A673 (cell line): ENCODE measurements at regions not wholly inside any gene's neighbourhood (a gene's known extent, or its start where the extent isn't known, plus 50 kb on each side); places are given as distances from the start of the nearest gene placed in this dataset.

Experiments
- BruUV-seq: library from RNA; stranded (reverse); fragments of 400-500 nt; replicated peaks from 2 replicates; lab custom pipeline; 2021; lab: Mats Ljungman, UMichigan
- CTCF ChIA-PET: fragments of 300-600 bp; sonication (Branson Sonifier 250); formaldehyde crosslinking; loops from one replicate; lab custom pipeline; 2022; ENCODE audit warnings: antibody characterized with exemption; lab: Charles Lee
- POLR2A ChIA-PET: fragments of 300-600 bp; sonication (Branson Sonifier 250); formaldehyde crosslinking; loops from one replicate; lab custom pipeline; 2022; ENCODE audit warnings: antibody characterized with exemption; ENCODE audit not compliant: low non-redundant PET; lab: Charles Lee
- DNase-seq: peaks from one replicate; pipeline ENCODE4 v3.0.0-alpha.2; 2015; ENCODE audit warnings: low spot score
- H3K27ac ChIP-seq: fragments of 200-600 bp; sonication (generic); 2 replicates; pipeline ENCODE4 v1.5.1; 2016; ENCODE audit warnings: mixed run types, low read depth, mild to moderate bottlenecking, mixed read lengths, antibody characterized with exemption, low read length; ENCODE audit not compliant: poor library complexity, severe bottlenecking
- H3K27me3 ChIP-seq: fragments of 200-600 bp; sonication (generic); replicated peaks from 2 replicates; pipeline ENCODE4 v1.6.1; 2017; ENCODE audit warnings: mixed run types, low read depth, mild to moderate bottlenecking, mixed read lengths, antibody characterized with exemption, low read length; ENCODE audit not compliant: insufficient read depth, poor library complexity
- H3K36me3 ChIP-seq: fragments of 200-600 bp; sonication (generic); 2 replicates; pipeline ENCODE4 v1.6.1; 2016; ENCODE audit warnings: mixed run types, mild to moderate bottlenecking, mixed read lengths, antibody characterized with exemption, low read length; ENCODE audit not compliant: insufficient read depth, poor library complexity, severe bottlenecking
- H3K4me1 ChIP-seq: fragments of 200-600 bp; sonication (generic); 2 replicates; pipeline ENCODE4 v1.6.1; 2017; ENCODE audit warnings: mixed run types, mild to moderate bottlenecking, mixed read lengths, antibody characterized with exemption, low read length; ENCODE audit not compliant: insufficient read depth, poor library complexity, severe bottlenecking
- H3K4me3 ChIP-seq: fragments of 200-600 bp; sonication (generic); 2 replicates; pipeline ENCODE4 v1.5.1; 2016; ENCODE audit warnings: low read depth, mixed run types, mild to moderate bottlenecking, mixed read lengths, low read length; ENCODE audit not compliant: poor library complexity, severe bottlenecking
- H3K9me3 ChIP-seq: fragments of 200-600 bp; sonication (generic); 2 replicates; pipeline ENCODE4 v1.6.1; 2016; ENCODE audit warnings: mixed run types, low read depth, mild to moderate bottlenecking, mixed read lengths, antibody characterized with exemption, low read length; ENCODE audit not compliant: poor library complexity, severe bottlenecking
- EZH2 ChIP-seq: fragments of 200-600 bp; sonication (generic); IDR thresholded peaks from 2 replicates; pipeline ENCODE4 v1.6.1; 2017; ENCODE audit warnings: borderline replicate concordance, low read depth, mild to moderate bottlenecking, mixed read lengths, antibody characterized with exemption, low read length; ENCODE audit not compliant: poor library complexity, severe bottlenecking
- intact Hi-C: fragments of 100-400 bp; cut with micrococcal nuclease; formaldehyde crosslinking; loops from one replicate; pipeline ENCODE4 v1.10.0; 2022; ENCODE audit not compliant: unreplicated experiment
- TF ChIP-seq, protein P1 (sequence below): fragments of 300-800, 200-600 bp; sonication (generic); conservative IDR thresholded peaks from 2 replicates; pipeline ENCODE4 v1.5.1; 2017; ENCODE audit warnings: low read depth, mild to moderate bottlenecking, antibody characterized with exemption, low read length, moderate library complexity, mixed read lengths

DNA sequence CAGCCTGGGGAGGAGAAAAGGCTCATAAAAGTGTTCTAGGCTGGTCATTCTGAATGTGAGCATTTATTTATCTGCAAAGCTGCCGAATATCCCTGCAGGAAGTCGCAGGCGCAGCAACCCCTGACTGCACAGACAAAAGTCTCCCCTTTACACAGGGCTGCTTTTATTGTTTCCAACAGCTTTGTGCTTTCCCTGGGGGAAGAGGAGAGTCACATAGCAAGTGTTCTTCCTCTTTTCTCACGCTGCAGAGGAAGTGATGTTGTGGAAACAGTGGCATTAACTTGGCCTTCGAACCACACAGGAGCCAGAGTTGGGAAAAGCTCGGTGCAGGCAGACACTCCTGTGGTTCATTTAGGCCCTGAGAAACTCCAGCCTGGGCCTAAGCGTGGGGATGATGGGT lies 81.5 kb upstream of the BCOR start:
- Histone ChIP-seq H3K27ac (no peak overlapping the region), H3K27me3 (no peaks in the 10 kb centered on the region), H3K9me3 (peaks cover 3% of the 10 kb centered on the region), H3K36me3 (no peaks in the 10 kb centered on the region), H3K4me1 (peaks cover 13% of the 10 kb centered on the region), H3K4me3 (no peak overlapping the region)
- ChIA-PET POLR2A (no interaction called here), CTCF (interaction anchor here (0.6 kb wide), 2 partner anchors 28 to 362 kb away, joined by 3 read pairs; no protein-coding TSS in a partner anchor)
- no TSS peak for BruUV-seq
- TF ChIP-seq EZH2: no peak
- TF ChIP-seq, protein P1, sequence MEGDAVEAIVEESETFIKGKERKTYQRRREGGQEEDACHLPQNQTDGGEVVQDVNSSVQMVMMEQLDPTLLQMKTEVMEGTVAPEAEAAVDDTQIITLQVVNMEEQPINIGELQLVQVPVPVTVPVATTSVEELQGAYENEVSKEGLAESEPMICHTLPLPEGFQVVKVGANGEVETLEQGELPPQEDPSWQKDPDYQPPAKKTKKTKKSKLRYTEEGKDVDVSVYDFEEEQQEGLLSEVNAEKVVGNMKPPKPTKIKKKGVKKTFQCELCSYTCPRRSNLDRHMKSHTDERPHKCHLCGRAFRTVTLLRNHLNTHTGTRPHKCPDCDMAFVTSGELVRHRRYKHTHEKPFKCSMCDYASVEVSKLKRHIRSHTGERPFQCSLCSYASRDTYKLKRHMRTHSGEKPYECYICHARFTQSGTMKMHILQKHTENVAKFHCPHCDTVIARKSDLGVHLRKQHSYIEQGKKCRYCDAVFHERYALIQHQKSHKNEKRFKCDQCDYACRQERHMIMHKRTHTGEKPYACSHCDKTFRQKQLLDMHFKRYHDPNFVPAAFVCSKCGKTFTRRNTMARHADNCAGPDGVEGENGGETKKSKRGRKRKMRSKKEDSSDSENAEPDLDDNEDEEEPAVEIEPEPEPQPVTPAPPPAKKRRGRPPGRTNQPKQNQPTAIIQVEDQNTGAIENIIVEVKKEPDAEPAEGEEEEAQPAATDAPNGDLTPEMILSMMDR: no peak
- peak; percentile 48 for DNase-seq
- intact Hi-C loops: loop anchor here (10.0 kb wide), 2 partner anchors 274 to 364 kb away; no protein-coding TSS in a partner anchor

DNA sequence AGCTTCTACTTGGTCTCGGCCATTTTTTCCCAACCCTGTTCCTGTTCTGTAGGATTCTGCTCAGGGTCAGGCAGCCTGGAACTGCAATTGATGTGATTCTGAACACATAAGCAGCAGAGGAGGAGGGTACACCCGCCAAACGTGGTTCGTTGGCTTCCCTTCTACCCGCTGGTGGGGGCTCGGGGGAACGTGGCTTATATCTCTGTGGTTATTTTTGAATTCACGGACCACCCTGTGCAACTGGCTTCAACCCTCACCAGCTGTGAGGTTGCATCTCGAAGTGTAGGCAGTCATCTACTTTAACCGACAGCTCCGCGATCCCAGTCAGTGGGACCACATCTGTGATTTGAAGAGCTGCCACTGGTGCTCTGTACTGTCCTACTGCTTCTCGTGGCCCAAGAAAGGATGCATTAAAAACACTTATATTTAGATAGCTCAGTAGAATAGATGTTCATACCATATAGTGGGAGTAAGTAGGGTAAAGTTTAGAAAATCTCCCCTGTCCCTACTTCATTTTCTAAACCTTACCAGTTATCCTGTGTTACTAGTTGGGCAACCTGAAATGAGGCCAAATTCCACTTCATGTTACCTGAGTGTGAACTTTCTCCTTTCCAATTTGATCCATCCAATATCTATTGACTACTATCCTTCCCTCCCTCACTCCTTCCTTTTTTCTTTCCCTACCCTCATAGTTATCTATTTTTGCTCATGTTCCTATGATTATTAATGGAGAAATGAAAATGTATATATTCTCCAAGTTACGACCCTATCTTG lies 80.4 kb upstream of the BCOR start:
- H3K4me3 ChIP-seq: no peak overlapping the region
- no peaks in the 10 kb centered on the region for H3K36me3 ChIP-seq
- POLR2A ChIA-PET: no interaction called here
- no peak for DNase-seq
- no TSS peak for BruUV-seq
- TF ChIP-seq EZH2: no peak
- TF ChIP-seq, protein P1: no peak
- CTCF ChIA-PET: no interaction called here
- H3K27me3 ChIP-seq: no peaks in the 10 kb centered on the region
- no peak overlapping the region for H3K27ac ChIP-seq
- peaks cover 3% of the 10 kb centered on the region for H3K9me3 ChIP-seq
- intact Hi-C loops: loop anchor here (10.0 kb wide), 2 partner anchors 273 to 363 kb away; no protein-coding TSS in a partner anchor
- H3K4me1 ChIP-seq: peaks cover 23% of the 10 kb centered on the region

GRCh38 chrX:40177489-40177888 lies 79.7 kb upstream of the BCOR start:
- ChIA-PET CTCF (no interaction called here), POLR2A (no interaction called here)
- Histone ChIP-seq H3K4me1 (peaks cover 29% of the 10 kb centered on the region), H3K9me3 (peaks cover 3% of the 10 kb centered on the region), H3K36me3 (no peaks in the 10 kb centered on the region), H3K27ac (peak overlapping the region; percentile 59), H3K4me3 (no peak overlapping the region), H3K27me3 (no peaks in the 10 kb centered on the region)
- no peak for DNase-seq
- intact Hi-C loops: loop anchor here (10.0 kb wide), 2 partner anchors 273 to 363 kb away; no protein-coding TSS in a partner anchor
- TF ChIP-seq, protein P1: no peak
- TSS peak; percentile 25 for BruUV-seq
